ENCODE measurements at regions not wholly inside any gene's neighbourhood (a gene's known extent, or its start where the extent isn't known, plus 50 kb on each side); places are given as distances from the start of the nearest gene placed in this dataset.

GRCh38 chr9:19924080-19924479 lies 135.2 kb upstream of the SLC24A2 start:
- no peaks in the 10 kb centered on the region for H3K36me3 ChIP-seq (ENCODE audit: control insufficient read depth, insufficient read depth, low read length)
- H3K9ac ChIP-seq: no peak overlapping the region
- H3K4me1 ChIP-seq: peaks cover 2% of the 10 kb centered on the region
- H3K27ac ChIP-seq: no peak overlapping the region
- no peaks in the 10 kb centered on the region for H3K9me3 ChIP-seq (ENCODE audit: control insufficient read depth, low read length)
- TF ChIP-seq CTCF (IDR thresholded peaks at IDR 0.05): no peak
- no peak overlapping the region for H3K4me2 ChIP-seq (ENCODE audit: low read length)
- H3K4me3 ChIP-seq (ENCODE audit: low read depth, low read length): no peak overlapping the region
- H2AFZ ChIP-seq: no peak overlapping the region
- H3K79me2 ChIP-seq: no peaks in the 10 kb centered on the region
- no peaks in the 10 kb centered on the region for H3K27me3 ChIP-seq (ENCODE audit: control insufficient read depth, insufficient read depth, low read length)

GRCh38 chr9:19922476-19923118 lies 133.8 kb upstream of the SLC24A2 start:
- Histone ChIP-seq H3K4me3 (ENCODE audit: low read depth, low read length) (no peak overlapping the region), H3K4me2 (ENCODE audit: low read length) (no peak overlapping the region), H3K27me3 (ENCODE audit: control insufficient read depth, insufficient read depth, low read length) (no peaks in the 10 kb centered on the region), H3K79me2 (no peaks in the 10 kb centered on the region), H3K9ac (no peak overlapping the region), H3K4me1 (peaks cover 2% of the 10 kb centered on the region), H2AFZ (no peak overlapping the region), H3K27ac (no peak overlapping the region), H3K9me3 (ENCODE audit: control insufficient read depth, low read length) (no peaks in the 10 kb centered on the region), H3K36me3 (ENCODE audit: control insufficient read depth, insufficient read depth, low read length) (no peaks in the 10 kb centered on the region)
- peak; percentile 29 for TF ChIP-seq CTCF (IDR thresholded peaks at IDR 0.05)

GRCh38 chr9:19920401-19920800 lies 131.6 kb upstream of the SLC24A2 start:
- Histone ChIP-seq H3K27me3 (ENCODE audit: control insufficient read depth, insufficient read depth, low read length) (no peaks in the 10 kb centered on the region), H3K4me3 (ENCODE audit: low read depth, low read length) (no peak overlapping the region), H3K36me3 (ENCODE audit: control insufficient read depth, insufficient read depth, low read length) (no peaks in the 10 kb centered on the region), H3K27ac (no peak overlapping the region), H3K9ac (no peak overlapping the region), H3K79me2 (no peaks in the 10 kb centered on the region), H3K9me3 (ENCODE audit: control insufficient read depth, low read length) (no peaks in the 10 kb centered on the region), H2AFZ (no peak overlapping the region), H3K4me2 (ENCODE audit: low read length) (no peak overlapping the region), H3K4me1 (no peaks in the 10 kb centered on the region)
- TF ChIP-seq CTCF (IDR thresholded peaks at IDR 0.05): no peak

- Histone ChIP-seq H3K4me2 (ENCODE audit: low read length) (no peak overlapping the region), H3K9me3 (ENCODE audit: control insufficient read depth, low read length) (no peaks in the 10 kb centered on the region), H3K27ac (no peak overlapping the region), H2AFZ (no peak overlapping the region), H3K9ac (no peak overlapping the region), H3K4me3 (ENCODE audit: low read depth, low read length) (no peak overlapping the region), H3K79me2 (no peaks in the 10 kb centered on the region), H3K36me3 (ENCODE audit: control insufficient read depth, insufficient read depth, low read length) (no peaks in the 10 kb centered on the region), H3K27me3 (ENCODE audit: control insufficient read depth, insufficient read depth, low read length) (no peaks in the 10 kb centered on the region), H3K4me1 (no peaks in the 10 kb centered on the region)
- TF ChIP-seq CTCF (IDR thresholded peaks at IDR 0.05): no peak
These were observed 129.8 kb upstream of the SLC24A2 start for GRCh38 chr9:19918630-19919029.

GRCh38 chr9:19914044-19914443 lies 125.2 kb upstream of the SLC24A2 start:
- no peak for TF ChIP-seq CTCF (IDR thresholded peaks at IDR 0.05)
- H3K4me1 ChIP-seq: no peaks in the 10 kb centered on the region
- no peak overlapping the region for H3K4me3 ChIP-seq (ENCODE audit: low read depth, low read length)
- no peaks in the 10 kb centered on the region for H3K79me2 ChIP-seq
- no peaks in the 10 kb centered on the region for H3K9me3 ChIP-seq (ENCODE audit: control insufficient read depth, low read length)
- H3K27me3 ChIP-seq (ENCODE audit: control insufficient read depth, insufficient read depth, low read length): no peaks in the 10 kb centered on the region
- no peak overlapping the region for H2AFZ ChIP-seq
- no peak overlapping the region for H3K9ac ChIP-seq
- H3K27ac ChIP-seq: no peak overlapping the region
- no peaks in the 10 kb centered on the region for H3K36me3 ChIP-seq (ENCODE audit: control insufficient read depth, insufficient read depth, low read length)
- no peak overlapping the region for H3K4me2 ChIP-seq (ENCODE audit: low read length)
